Peyer's patch (tissue), 4 donors: ENCODE measurements at regions not wholly inside any gene's neighbourhood (a gene's known extent, or its start where the extent isn't known, plus 50 kb on each side); places are given as distances from the start of the nearest gene placed in this dataset.

Source experiments
- CTCF ChIP-seq, 6 experiments: fragments of 450-650 bp in 4 of 6; fragments of 200-600 bp in 2 of 6; sonication (generic) in 1 of 6; IDR thresholded peaks; one replicate each; pipeline ENCODE4 v1.5.1; 2017 to 2019; ENCODE audit warnings: antibody characterized with exemption in 6 of 6, mild to moderate bottlenecking in 3 of 6, moderate library complexity in 1 of 6
- POLR2A ChIP-seq, 2 donors: fragments of 450-650 bp; IDR thresholded peaks; one replicate each; pipeline ENCODE4 v1.5.1; 2017; ENCODE audit warnings: antibody characterized with exemption in 2 of 2, mild to moderate bottlenecking in 2 of 2, moderate library complexity in 2 of 2

GRCh38 chr1:99566290-99567021 lies 79.5 kb upstream of the PALMD start:
- TF ChIP-seq POLR2A (IDR thresholded peaks at IDR 0.05), result no peak
- no peak for TF ChIP-seq CTCF (IDR thresholded peaks at IDR 0.05)
